Pancreas (tissue), 10 donors: ENCODE measurements at regions not wholly inside any gene's neighbourhood (a gene's known extent, or its start where the extent isn't known, plus 50 kb on each side); places are given as distances from the start of the nearest gene placed in this dataset.

Experiments used
- ATAC-seq, 4 donors: fragments of 200-7000 bp; cut with Tn5 transposase; one replicate each; pipeline versions ENCODE4 v1.8.0 to v1.9.1; 2020; ENCODE audit warnings: mild to moderate bottlenecking in 4 of 4, moderate library complexity in 4 of 4
- DNase-seq, 6 donors: peaks; one replicate each; pipeline ENCODE4 v3.0.0-alpha.2; 2020
- FAIRE-seq: peaks from 2 replicates; lab custom pipeline; 2012; peaks lifted over from hg19 to GRCh38; lab: Jason Lieb, UNC
- H3K27ac ChIP-seq, 4 donors: fragments of 200-600 bp; sonication (generic); 1 replicate in 3 of 4; 2 replicates in 1 of 4; pipeline versions ENCODE4 v1.5.0 to v1.8.0; 2020
- H3K27me3 ChIP-seq, 4 donors: fragments of 200-600 bp; one replicate each; pipeline ENCODE4 v1.8.0; 2021
- H3K36me3 ChIP-seq, 3 donors: fragments of 200-600 bp; sonication (generic) in 1 of 3; one replicate each; pipeline versions ENCODE4 v1.5.0 to v1.8.0; 2020 to 2021
- H3K4me1 ChIP-seq, 3 donors: fragments of 200-600 bp; one replicate each; pipeline ENCODE4 v1.8.0; 2021
- H3K4me3 ChIP-seq, 4 donors: fragments of 200-600 bp; sonication (generic) in 2 of 4; one replicate each; pipeline versions ENCODE4 v1.5.0 to v1.8.0; 2020 to 2021
- H3K9me3 ChIP-seq, 4 donors: fragments of 200-600 bp; one replicate each; pipeline ENCODE4 v1.8.0; 2021
- CTCF ChIP-seq, 4 donors: fragments of 200-600 bp; sonication (generic) in 3 of 4; IDR thresholded peaks; one replicate each; pipeline versions ENCODE4 v1.5.0 to v1.8.0; 2021; ENCODE audit warnings: antibody characterized with exemption in 4 of 4
- WGBS, 2 donors: extraction: QIAGEN DNeasy Blood & Tissue Kit; methylation state at CpG; one replicate each; pipeline ENCODE4 v1.1.7; 2013; 5-methylcytosine and 5-hydroxymethylcytosine counted together
- intact Hi-C, 3 donors: fragments of 100-400 bp; cut with DNase I; formaldehyde crosslinking; loops; one replicate each; pipeline versions ENCODE4 v1.11.1 to v1.14.2; 2022
- donor health status: healthy with polysubstance abuse.
- donor health status: DM: no; HTN: no; CAD: no; lungs with moderate emphysema.
- donor health status: DM: no; HTN: no; CAD: no.
- donor health status: control.
- donor health status: control.
- donor health status: Bipolar disorder and iron deficiency.
- donor health status: DM: yes; HTN: yes; CAD: no.
- donor health status: DM: no; HTN: no; CAD: no.
- donor health status: DM: no; HTN: no; CAD: no.
- donor health status: DM: yes; HTN: yes; CAD: no.

- Histone ChIP-seq H3K27ac (no peak overlapping the region), H3K9me3 (peaks cover 0 to 3% (median 0%) of the 10 kb centered on the region in 4 donors), H3K27me3 (no peaks in the 10 kb centered on the region), H3K36me3 (no peaks in the 10 kb centered on the region), H3K4me1 (peaks cover 0 to 6% (median 0%) of the 10 kb centered on the region in 3 donors), H3K4me3 (no peak overlapping the region)
- no peak for TF ChIP-seq CTCF (IDR thresholded peaks at IDR 0.05)
- intact Hi-C loops = no loop called here
- ATAC-seq (no peak), DNase-seq (no peak), FAIRE-seq (no peak)
- 87 to 88% methylated on average over 2 of the region's 2 CpGs for WGBS, 2 donors
Observed at GRCh38 chr5:103623425-103623824, 60.8 kb upstream of the NUDT12 start.

GRCh38 chr5:103621548-103621930 lies 59.0 kb upstream of the NUDT12 start:
- Histone ChIP-seq H3K27ac (no peak overlapping the region), H3K4me1 (peaks cover 7 to 18% (median 14%) of the 10 kb centered on the region in 3 donors), H3K4me3 (no peak overlapping the region), H3K27me3 (no peaks in the 10 kb centered on the region), H3K36me3 (no peaks in the 10 kb centered on the region), H3K9me3 (no peaks in the 10 kb centered on the region)
- no peak for ATAC-seq
- no peak for TF ChIP-seq CTCF (IDR thresholded peaks at IDR 0.05)
- intact Hi-C loops = no loop called here
- 18 to 29% methylated on average over 1 of the region's 1 CpG for WGBS, 2 donors
- FAIRE-seq = no peak
- no peak for DNase-seq

- 58 to 61% methylated on average over 2 of the region's 2 CpGs for WGBS, 2 donors
Observed at GRCh38 chr5:103620851-103621547, 58.4 kb upstream of the NUDT12 start.

GRCh38 chr5:103617913-103618312 lies 55.3 kb upstream of the NUDT12 start:
- H3K9me3 ChIP-seq = no peaks in the 10 kb centered on the region
- no peaks in the 10 kb centered on the region for H3K36me3 ChIP-seq
- H3K4me1 ChIP-seq = peaks cover 7 to 18% (median 14%) of the 10 kb centered on the region in 3 donors
- TF ChIP-seq CTCF (IDR thresholded peaks at IDR 0.05) = no peak
- no peak overlapping the region for H3K4me3 ChIP-seq
- FAIRE-seq = no peak
- DNase-seq = no peak
- no peak overlapping the region for H3K27ac ChIP-seq
- ATAC-seq = peak in 3 of 4 donors; percentile 47 to 69 (median 68)
- no peaks in the 10 kb centered on the region for H3K27me3 ChIP-seq
- intact Hi-C loops = no loop called here
- 90 to 95% methylated on average over 1 of the region's 1 CpG for WGBS, 2 donors

More at GRCh38 chr5:103620851-103621547, 58.4 kb upstream of the NUDT12 start:
- ATAC-seq (no peak), FAIRE-seq (no peak), DNase-seq (no peak)
- no peak for TF ChIP-seq CTCF (IDR thresholded peaks at IDR 0.05)
- H3K4me3 ChIP-seq = no peak overlapping the region
- H3K36me3 ChIP-seq = no peaks in the 10 kb centered on the region
- intact Hi-C loops = no loop called here
- no peak overlapping the region for H3K27ac ChIP-seq
- peaks cover 7 to 18% (median 14%) of the 10 kb centered on the region in 3 donors for H3K4me1 ChIP-seq
- H3K27me3 ChIP-seq = no peaks in the 10 kb centered on the region
- H3K9me3 ChIP-seq = no peaks in the 10 kb centered on the region

- Histone ChIP-seq H3K27me3 (no peaks in the 10 kb centered on the region), H3K27ac (no peak overlapping the region), H3K9me3 (no peaks in the 10 kb centered on the region), H3K36me3 (no peaks in the 10 kb centered on the region), H3K4me1 (peaks cover 7 to 18% (median 14%) of the 10 kb centered on the region in 3 donors), H3K4me3 (no peak overlapping the region)
- peak in 1 of 6 donors; percentile 21 for DNase-seq
- intact Hi-C loops = no loop called here
- ATAC-seq = peak; percentile 72 to 80 (median 75)
- FAIRE-seq = no peak
- 3 to 14% methylated on average over 1 of the region's 1 CpG for WGBS, 2 donors
- no peak for TF ChIP-seq CTCF (IDR thresholded peaks at IDR 0.05)
Observed at GRCh38 chr5:103617090-103617489, 54.5 kb upstream of the NUDT12 start.
